ENCODE measurements at regions not wholly inside any gene's neighbourhood (a gene's known extent, or its start where the extent isn't known, plus 50 kb on each side); places are given as distances from the start of the nearest gene placed in this dataset.

DNA sequence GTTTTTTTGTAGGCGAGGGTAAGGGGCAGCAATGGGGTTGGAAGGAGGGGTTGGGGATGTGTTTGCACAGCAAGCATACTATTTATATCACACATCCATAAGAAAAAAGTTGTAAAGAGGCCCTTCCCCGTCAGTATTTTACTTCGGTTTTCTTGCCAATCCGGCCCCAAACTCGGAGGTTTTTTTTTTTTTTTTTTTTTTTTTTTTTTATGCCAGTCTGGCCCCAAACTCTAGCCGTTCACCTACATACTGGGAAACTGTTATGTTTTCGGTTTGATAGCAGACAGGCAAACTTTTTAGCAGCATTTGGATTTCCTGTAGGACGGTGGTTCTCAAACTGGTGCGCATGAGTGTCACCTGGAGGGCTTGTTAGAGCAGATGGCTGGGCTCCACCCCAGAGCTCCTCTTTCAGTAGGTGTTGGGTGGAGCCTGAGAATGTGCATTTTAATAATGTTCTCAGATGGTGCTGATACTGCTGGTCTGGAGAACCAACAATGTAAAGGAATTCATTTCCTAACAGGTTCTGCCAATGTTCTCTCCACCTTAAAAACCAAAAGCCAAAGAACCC lies 76.5 kb upstream of the ZBED5 start:
- WGBS (ENCODE audit: insufficient coverage, insufficient replicate concordance, low lambda C conversion rate, missing lambda C conversion rate), result 13% methylated on average over 8 of the region's 9 CpGs
- FAIRE-seq (no peak), DNase-seq (ENCODE audit: low read depth, low spot score) (no peak), ATAC-seq (peak; percentile 12)
- no TSS peak for BruUV-seq (replicated peaks)
- ChIA-PET CTCF (interaction anchor here (0.6 to 5.4 kb wide), 30 partner anchors 8 to 1230 kb away, joined by 3 to 91 read pairs (median 4); no protein-coding TSS in a partner anchor), RAD21 (ENCODE audit: unreplicated experiment) (interaction anchor here (0.5 to 4.0 kb wide), 17 partner anchors 8 to 854 kb away, joined by 3 to 38 read pairs (median 4); partner anchors contain the start of gene EIF4G2), SMC1A (ENCODE audit: uncharacterized antibody, unreplicated experiment) (interaction anchor here (0.8 to 2.9 kb wide), 15 partner anchors 10 to 854 kb away, joined by 3 to 20 read pairs (median 3); no protein-coding TSS in a partner anchor), POLR2A (no interaction called here)
- Histone ChIP-seq H3K4me2 (ENCODE audit: control insufficient read depth, insufficient read depth) (peak overlapping the region; percentile 83), H2AFZ (ENCODE audit: control insufficient read depth, low read depth, low read length) (no peak overlapping the region), H3K27ac (ENCODE audit: control insufficient read depth, insufficient read depth) (no peak overlapping the region), H3K9me3 (replicated peaks; ENCODE audit: control insufficient read depth, insufficient read depth, low read length) (no peaks in the 10 kb centered on the region), H3K79me2 (ENCODE audit: control insufficient read depth, insufficient read depth, low read length) (no peaks in the 10 kb centered on the region), H3K27me3 (replicated peaks in 1 of 2; ENCODE audit: control insufficient read depth in 2 of 2, insufficient read depth in 2 of 2, low read length in 1 of 2) (peaks cover 4 to 12% of the 10 kb centered on the region in 2 experiments), H4K20me1 (ENCODE audit: control insufficient read depth, insufficient read depth) (no peaks in the 10 kb centered on the region), H3K4me3 (no peak overlapping the region), H3K4me1 (ENCODE audit: control insufficient read depth, insufficient read depth, low read length) (no peaks in the 10 kb centered on the region), H3K36me3 (ENCODE audit: control insufficient read depth in 2 of 2, insufficient read depth in 2 of 2, low read length in 1 of 2) (no peaks in the 10 kb centered on the region), H3K9ac (ENCODE audit: control insufficient read depth, insufficient read depth, low read length) (no peak overlapping the region)
- TF ChIP-seq HDGF (IDR thresholded peaks at IDR 0.05), result no peak
- TF ChIP-seq NFYA (IDR thresholded peaks at IDR 0.05; ENCODE audit: borderline replicate concordance, low read depth, low read length), result no peak
- no peak for TF ChIP-seq RAD51 (IDR thresholded peaks at IDR 0.05)
- no peak for TF ChIP-seq TAF1 (IDR thresholded peaks at IDR 0.05; ENCODE audit: borderline replicate concordance, low read depth, low read length)
- TF ChIP-seq RBBP5 (conservative IDR thresholded peaks at IDR 0.05), result no peak
- TF ChIP-seq BHLHE40 (IDR thresholded peaks at IDR 0.05; ENCODE audit: borderline replicate concordance in 1 of 2, low read depth in 2 of 2, low read length in 1 of 2), result no peak
- no peak for TF ChIP-seq CBX5 (IDR thresholded peaks at IDR 0.05; ENCODE audit: low read depth)
- in situ Hi-C loops (cut with MboI), result loop anchor here (5.0 kb wide), 2 partner anchors 88 to 853 kb away; no protein-coding TSS in a partner anchor
- intact Hi-C loops (cut with micrococcal nuclease; ENCODE audit: unreplicated experiment), result loop anchor here (5.0 to 10.0 kb wide), 2 partner anchors 220 to 328 kb away; no protein-coding TSS in a partner anchor
